PFSK-1 (cell line): ENCODE measurements at regions not wholly inside any gene's neighbourhood (a gene's known extent, or its start where the extent isn't known, plus 50 kb on each side); places are given as distances from the start of the nearest gene placed in this dataset.

Experiments
- POLR2AphosphoS5 ChIP-seq: IDR thresholded peaks from 2 replicates; pipeline ENCODE4 v1.6.1; 2012; ENCODE audit warnings: low read depth, mild to moderate bottlenecking, control low read depth, low read length, moderate library complexity
- REST ChIP-seq, 2 experiments: IDR thresholded peaks; 2 replicates each; pipeline versions ENCODE4 v1.6.1 to v1.8.0; 2011 to 2012; ENCODE audit warnings: low read depth in 2 of 2, low read length in 2 of 2, control low read depth in 1 of 2, inconsistent platforms in 1 of 2, mild to moderate bottlenecking in 1 of 2, moderate library complexity in 1 of 2; ENCODE audit not compliant: insufficient read depth in 1 of 2
- SIN3A ChIP-seq: IDR thresholded peaks from 2 replicates; pipeline ENCODE4 v1.6.1; 2012; ENCODE audit warnings: mild to moderate bottlenecking, low read length, moderate library complexity, borderline replicate concordance; ENCODE audit not compliant: insufficient read depth
- TAF1 ChIP-seq: IDR thresholded peaks from 2 replicates; pipeline ENCODE4 v1.6.1; 2012; ENCODE audit warnings: low read length, control low read depth, borderline replicate concordance; ENCODE audit not compliant: insufficient read depth

- TF ChIP-seq REST (IDR thresholded peaks at IDR 0.05; ENCODE audit: insufficient read depth in 1 of 2, low read depth in 2 of 2, low read length in 2 of 2) (no peak), POLR2AphosphoS5 (no peak), TAF1 (no peak), SIN3A (no peak)
Observed at GRCh38 chr3:182412066-182412465, 381.2 kb upstream of the ATP11B start.
